SIG-M5 treated with dmso at 0.1 percent for 504 hours (cell line): ENCODE measurements at regions not wholly inside any gene's neighbourhood (a gene's known extent, or its start where the extent isn't known, plus 50 kb on each side); places are given as distances from the start of the nearest gene placed in this dataset.

Experiments used
- DNase-seq: peaks from one replicate; lab custom pipeline; 2025; ENCODE audit not compliant: unreplicated experiment; lab: John Stamatoyannopoulos, UW

DNA sequence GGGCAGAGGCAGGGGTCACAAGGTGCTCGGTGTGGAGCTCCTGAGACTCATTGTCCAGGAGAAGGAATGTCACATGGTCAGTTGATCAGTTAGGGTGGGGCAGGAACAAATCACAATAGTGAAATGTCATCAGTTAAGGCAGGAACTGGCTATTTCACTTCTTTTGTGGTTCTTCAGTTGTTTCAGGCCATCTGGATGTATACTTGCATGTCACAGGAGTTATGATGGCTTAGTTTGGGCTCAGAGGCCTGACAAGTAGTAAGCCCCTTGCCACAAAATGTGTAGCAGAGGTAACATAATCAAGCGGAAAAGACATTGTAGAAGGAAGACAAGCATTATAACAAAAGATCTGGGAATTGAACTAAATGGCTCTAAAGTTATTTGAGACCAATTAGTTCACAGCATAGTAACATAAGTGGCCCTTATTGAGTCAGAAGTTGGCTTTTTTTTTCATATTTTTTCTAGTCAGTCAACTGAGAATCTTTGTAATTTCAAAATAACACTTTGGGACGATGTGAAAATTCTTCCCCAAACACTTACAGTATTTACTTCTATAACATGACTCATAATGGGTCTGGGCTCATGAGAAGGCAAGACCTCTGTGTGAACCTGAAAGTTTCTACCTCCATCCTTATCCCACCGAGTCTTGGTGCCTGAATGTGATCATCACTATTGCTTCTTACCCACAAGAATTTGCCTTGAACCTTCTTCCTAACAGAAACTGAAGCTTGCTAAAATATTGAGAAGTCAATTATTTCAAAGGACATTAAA is 137.0 kb upstream of the DPT start:
- DNase-seq = no peak

DNA sequence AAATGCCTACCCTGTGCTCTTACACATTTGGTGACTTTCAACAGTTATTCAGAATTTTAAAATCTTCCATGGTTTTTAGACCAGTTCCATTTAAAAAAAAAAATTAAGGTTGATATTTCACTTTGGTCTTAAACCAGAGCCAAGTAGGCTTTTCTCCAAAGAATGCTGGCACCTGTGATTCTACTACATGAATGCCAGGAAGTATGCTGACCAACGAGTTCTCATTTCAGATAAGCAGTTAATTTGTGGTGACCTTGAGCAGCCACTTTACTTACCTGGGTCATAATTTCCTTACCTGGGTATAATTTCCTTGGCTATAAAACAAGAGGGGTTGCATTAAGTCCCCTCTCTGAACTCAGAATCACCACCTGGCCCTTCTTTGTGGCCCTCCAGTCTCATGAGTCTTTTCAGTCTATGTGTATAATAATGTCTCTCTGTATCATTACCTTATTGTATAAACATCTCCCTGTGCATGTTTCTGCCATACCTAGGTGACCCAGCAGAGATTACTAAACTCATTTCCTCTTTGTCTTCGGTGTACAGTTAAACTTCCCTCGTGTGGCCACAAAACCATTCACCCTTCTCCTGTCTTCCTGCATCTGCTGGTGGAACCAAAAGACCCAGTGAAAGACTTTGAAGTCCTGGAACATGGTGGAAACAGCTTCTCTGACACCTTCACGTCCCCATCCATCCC is 139.1 kb upstream of the DPT start:
- DNase-seq = no peak

DNA sequence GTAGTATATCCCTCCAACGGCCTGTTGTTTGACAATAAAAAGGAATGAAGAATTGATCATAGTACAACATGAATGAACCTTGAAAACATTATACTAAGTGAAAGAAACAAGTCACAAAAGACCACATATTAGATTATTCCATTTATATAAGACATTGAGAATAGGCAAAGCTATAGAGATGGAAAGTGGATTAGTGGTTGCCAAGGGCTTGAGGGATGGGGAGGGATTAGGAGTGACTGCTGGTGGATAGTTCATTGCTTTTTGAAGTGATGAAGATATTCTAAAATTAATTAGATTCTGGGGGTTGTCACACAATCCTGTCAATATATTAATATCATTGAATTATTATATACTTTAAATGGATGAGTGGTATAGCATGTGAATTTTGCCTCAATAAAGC is 142.5 kb upstream of the DPT start:
- DNase-seq = no peak

DNA sequence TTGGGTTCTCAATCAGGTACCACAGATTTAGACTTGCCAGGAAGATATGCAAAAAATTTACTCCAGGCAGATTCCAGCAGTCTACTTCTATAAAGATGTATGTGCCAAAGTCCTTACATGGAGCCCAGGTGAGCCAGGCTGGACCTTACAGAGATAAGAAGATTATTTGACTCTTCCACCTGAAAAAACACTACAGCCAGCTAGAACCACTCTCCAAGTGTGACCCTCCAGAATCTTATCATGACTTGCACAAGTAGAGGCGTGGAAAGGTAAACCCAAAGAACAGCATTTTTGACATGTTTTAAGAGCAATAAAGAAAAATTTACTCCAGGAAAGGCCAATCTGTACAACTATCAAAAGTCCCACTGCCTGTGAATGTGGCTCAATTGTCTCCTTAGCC is 146.8 kb upstream of the DPT start:
- DNase-seq = no peak

DNA sequence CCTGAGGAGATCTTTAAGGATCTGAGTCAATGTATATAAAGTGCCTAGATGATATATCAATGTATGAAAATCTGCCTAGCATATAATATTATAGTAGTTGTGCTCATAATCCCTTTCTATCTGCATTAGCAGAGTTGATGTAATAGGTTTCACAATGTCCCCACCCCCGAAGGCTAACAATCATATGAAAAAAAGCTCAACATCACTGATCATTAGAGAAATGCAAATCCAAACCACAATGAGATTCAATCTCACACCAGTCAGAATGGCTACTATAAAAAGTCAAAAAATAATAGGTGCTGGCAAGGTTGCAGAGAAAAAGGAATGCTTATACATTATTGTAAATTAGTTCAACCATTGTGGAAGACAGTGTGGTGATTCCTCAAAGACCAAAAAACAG is 147.8 kb upstream of the DPT start:
- no peak for DNase-seq

DNA sequence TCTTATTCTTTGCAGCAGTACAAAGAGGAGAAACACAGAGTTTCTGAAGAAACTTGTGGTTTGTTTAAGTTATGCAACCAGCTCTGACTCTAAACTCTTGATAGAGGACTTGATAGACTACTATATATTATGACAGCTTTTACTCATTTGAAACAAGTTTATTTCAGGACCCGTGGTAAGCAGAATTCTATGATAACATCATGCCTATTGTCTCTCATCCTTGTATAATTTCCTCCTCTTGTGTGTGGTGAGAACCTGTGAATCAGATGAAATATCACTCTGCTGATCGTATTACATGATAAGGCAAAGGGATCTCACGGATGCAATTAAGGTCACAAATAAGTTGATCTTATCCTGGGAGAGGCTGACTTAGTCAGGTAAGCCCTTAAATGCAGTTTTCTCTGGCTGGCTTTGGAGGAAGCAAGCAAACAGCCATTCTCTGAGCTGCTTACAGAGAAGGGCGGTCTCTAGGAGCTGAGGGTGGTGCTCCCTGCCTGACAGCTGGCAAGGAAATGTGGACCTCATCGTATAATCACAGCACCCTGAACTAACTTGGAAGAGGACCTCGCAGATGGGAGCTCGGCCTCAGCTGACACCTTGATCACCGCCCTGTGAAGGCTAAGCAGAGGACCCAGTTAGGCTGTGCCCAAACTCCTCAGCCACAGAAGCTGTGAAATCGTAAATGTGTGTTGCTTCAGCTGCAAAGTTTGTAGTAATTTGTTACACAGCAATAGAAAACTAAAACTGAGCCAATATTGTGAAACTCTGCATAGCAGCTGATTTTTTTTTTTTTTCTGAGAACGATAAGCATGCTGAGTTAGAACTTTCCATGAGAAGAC is 151.1 kb upstream of the DPT start:
- DNase-seq = peak; percentile 6

DNA sequence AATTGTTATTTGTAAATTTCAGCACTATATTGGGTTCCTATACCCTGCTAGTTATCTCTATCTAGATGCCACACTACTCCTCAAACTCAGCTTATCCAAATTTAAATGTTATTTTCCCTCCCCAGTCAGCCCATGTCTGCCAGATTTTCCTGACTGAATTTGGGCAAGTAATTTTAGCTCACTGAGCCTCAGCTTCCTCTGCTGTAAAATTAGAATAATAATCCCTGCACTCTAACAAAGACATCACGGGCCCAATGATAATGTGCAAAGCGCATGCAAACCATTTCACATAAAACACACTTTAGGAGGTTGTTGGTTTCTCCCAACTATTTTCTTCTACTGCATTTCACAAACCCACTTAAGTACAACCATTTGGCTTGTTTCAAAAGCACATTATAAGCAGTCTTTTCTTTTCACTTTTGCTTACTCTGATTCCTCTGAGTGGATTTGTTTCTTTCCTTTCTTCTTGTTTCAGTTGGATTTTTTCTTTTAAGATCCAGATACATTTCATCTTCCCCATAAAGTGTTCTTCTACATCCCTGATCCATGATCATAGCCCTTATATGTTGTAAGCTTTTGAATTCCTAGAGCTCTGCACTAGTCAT is 152.8 kb upstream of the DPT start:
- DNase-seq = no peak

DNA sequence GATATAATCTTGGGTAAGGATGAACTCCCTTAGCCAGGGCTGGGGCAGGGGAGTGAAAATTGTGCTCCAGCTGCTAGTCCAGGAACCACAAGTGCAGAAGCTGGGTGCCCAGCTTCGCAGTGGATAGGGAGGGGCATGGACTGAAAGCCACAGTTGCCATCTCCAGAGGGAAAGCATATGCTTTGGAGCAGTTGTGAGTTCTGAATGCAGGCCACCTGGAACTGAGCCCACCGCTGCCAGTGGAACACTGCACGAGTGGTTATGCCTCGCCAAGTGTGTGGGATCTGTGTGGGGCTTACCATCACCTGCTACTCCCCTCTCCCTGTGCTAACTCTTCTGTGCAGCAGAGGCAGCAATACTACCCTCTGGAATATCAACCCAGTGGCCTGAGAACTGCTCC is 158.4 kb upstream of the DPT start:
- no peak for DNase-seq

DNA sequence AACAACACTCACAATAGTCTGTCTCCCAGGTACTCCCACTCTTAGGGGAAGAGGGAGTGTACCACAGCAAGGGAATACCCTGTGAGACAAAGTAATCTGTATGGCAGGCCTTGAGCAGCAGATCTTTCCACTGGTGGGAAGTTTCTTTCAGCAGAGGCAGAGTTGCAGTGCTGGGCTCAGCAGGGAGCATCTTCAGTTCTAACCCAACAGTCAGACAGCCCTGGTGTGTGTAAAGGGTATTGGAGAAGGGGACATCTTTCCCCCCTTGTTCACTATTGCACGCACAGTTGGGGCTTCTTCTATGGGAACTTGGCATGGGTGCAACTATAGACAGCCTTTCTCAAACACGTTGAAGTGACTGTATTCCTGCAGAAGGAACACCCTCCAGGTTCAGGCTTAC is 159.4 kb upstream of the DPT start:
- no peak for DNase-seq

DNA sequence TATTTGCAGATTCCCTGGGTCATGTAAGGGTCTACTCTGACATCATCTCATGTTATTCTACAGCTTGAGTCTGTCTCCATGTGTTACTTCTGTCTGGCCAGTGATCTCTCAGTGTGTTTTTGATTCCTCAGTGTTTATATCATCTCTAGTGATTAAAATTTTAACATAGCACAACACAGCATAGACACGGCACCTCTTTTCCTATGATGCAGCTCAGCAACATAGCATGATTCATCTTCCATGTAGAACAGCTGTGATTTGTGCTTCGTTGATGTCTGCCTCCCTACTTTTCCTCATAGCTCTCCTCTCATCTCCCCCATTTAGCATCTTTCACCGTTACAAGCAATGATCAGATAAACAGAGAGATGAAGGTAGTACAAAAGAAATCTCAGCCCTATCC is 163.9 kb upstream of the DPT start:
- no peak for DNase-seq

DNA sequence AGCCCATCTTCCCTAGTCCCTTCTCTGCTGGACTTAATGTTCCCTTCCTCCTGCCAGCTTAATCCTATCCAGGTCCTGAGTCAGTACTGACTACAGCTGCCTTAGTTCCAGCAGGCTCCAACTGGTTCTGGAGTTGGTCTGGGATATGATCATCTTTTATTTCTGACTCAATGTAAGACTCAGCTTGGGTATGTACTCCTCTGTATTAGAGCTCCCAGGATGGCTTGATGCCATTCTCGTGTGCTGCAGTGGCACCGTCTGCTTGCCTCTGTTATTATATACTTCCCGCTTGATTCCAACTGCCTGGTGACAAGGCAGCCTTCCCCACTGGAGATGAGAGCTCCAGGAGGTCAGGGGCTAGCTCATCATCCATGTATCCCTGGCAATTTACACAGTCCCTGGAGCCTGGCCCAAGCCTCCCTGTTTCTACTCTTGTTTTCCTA is 164.4 kb upstream of the DPT start:
- no peak for DNase-seq

DNA sequence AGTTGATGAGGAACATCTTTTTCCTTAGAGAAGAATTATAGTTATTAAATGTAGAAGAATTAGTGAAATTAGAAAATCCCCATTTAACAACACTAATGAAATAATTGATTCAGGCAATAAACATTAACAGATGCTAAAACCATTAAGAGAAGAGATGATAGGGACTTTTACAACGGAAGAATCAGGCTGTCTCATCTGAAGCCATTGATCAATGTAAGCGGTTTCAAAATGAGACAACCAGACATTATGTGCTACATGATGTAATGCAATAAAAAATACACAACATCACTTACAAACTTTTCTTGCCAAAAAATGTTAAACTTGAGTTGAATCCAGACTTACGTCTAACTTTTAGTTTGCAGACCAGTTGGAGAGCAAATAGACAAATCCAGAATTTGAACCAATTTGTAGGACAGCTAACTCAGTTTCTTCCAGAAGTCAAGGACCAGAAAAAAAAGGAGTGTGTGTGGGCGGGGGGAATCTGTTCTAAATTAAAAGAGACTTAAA is 165.4 kb upstream of the DPT start:
- DNase-seq = no peak

DNA sequence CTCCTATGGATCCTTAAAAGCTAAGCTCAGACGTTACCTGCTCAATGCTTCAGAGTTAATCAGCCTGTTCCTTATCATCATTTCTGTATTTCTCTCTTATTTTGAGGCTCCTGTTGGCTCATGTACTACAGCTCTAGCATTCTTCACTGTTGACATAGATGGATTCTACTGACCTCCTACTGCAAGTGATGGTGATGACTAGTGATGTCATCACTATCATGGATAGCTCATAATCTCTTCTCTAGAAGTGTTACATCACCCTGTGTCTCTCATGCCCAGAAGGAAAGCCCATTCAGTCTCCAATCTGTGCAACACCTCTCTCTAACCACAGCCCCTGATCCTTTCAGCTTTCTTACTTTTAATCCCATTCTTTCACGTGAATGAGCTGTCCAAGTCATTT is 168.2 kb upstream of the DPT start:
- DNase-seq = no peak

DNA sequence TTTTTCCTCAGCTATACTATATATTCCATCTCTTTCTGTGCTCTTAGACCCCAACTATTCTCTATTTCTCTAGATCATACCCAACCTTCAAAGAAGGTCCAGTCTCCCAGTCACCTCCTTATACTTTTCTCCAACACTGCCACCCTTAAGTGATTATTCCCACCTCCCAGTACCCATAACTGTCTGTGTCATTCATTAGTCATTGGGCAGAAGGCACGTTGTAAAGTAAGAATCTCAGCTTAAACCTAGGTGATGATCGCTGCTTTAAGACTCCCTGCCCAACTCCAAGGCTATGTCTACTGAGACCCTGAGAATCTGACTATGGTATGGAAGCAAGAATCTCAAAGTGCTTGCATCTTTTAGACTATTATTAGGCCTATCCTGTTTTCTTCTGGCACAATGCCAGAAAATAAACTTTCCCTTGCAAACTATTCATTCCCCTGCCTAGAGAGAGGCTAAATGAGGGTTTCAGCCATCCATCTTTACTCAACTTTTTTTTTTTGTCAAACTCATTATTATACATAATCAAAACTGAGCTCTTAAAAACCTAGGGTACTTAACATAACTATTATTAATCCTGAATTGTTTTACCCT is 174.3 kb upstream of the DPT start:
- no peak for DNase-seq

DNA sequence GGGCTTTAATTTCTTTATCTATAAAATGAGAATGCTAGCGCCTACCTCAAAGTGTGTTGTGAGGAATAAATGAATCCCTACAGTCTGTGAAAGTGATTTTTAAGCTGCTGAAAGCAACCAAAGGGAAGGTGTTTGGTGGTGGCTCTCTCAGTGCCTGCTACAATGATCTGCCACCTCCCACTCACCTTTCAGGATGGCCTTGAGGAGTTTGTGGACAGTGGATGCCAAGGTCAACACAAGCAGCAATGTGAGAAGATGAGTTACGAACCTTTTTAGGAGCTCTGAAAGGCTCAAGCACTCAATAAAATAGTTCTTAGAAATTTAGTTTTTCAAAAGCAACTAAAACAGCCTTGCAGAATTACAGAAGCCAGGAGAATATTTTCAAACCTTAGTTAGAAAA is 176.6 kb upstream of the DPT start:
- DNase-seq = no peak

DNA sequence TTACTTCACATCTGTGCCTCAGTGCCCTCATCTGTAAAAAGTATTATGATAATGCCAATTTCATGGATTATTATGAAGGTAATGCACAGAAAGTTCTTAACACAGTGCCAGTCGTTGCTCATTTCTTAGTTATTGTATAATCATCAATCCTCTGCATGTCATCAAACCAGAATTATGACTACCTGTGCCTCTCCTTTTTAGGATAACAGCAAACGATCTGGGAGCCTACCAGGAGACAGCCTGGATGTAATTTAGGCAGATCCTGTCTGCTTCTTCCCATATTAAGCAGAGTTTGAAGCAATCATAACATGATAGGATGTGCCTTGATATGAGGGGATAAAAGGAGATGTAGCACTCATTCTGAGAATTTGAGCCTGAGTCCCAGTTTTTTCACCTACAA is 177.4 kb upstream of the DPT start:
- no peak for DNase-seq

DNA sequence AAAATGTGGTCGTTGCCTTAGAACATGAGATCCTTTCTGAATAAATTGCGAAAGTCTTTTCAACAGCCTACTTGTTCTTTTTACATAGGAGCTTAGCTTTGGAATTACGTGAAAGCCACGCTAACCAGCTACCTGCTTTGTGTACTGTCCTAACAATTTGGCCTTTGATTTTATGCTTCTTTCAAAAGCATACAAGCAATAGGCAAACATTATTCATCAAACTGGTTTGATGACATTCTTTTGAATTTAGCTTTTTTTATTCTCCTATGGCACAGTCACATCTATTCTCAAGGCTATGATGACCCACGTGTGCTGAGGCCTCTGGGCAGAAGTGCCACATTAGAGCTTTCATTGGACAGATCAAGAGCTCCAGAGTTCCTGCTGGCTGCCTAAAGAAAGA is 178.0 kb upstream of the DPT start:
- DNase-seq = peak; percentile 84

DNA sequence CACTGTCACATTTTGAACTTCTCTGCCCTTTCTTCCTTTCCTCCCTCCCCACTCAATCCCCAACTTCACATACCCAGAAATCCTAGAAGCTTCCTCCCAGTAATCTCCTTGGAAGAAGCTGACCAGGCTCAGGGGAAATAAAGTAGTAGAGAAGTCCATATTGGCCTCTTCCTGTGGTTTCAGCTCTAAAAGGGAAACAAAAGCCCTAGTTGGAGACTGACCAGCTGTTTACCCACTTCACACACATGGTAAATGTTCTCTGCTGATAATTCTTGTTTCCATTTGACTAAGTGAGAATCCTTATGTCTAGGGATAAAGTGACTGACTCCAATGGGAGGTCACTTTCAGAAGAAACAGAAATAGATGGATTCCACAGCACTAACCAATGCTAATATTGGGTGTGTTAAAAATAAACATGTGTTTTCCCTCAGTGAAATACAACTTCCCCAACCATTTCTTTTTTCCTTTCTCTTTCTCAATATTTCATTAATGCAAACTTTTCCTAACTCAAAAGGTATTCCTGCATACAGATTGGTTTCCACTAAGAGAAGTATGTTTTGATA is 178.9 kb upstream of the DPT start:
- no peak for DNase-seq

DNA sequence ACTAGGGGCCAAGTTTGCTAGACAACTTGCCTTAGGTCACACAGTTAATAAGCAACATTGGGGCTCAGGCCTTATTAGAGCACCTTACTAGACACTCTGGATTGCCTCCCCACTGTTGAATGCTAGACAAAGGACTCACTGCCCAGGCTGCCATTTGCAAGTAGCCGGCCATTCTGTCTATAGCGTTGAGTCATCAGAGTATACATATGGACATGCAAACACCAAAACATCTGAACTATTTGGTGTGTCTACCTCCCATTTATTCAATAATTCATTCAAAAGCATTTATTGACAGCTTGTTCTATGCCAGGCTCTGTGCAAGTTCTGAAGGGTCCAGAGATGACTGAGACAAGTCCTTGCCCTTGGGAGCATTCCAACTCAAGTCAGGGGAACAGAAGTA is 181.4 kb upstream of the DPT start:
- no peak for DNase-seq

DNA sequence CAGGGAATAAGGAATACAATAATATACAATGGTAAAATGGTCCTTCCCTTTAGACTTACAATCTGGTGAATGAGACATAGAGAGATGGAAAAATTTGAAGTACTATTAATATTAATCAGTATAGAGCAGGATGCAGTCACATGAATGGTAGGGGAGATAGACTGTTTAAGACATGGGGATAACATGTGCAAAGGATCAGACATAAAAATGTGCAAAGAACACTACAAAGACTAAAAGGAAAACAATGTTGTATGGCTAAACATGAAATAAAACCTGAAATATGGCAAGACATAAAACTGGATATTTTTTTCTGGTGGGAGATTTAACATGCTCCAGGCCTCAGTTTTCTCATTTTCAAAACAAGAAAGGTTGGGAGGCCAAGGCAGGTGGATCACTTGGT is 182.4 kb upstream of the DPT start:
- no peak for DNase-seq
